ENCODE measurements at regions not wholly inside any gene's neighbourhood (a gene's known extent, or its start where the extent isn't known, plus 50 kb on each side); places are given as distances from the start of the nearest gene placed in this dataset.

DNA sequence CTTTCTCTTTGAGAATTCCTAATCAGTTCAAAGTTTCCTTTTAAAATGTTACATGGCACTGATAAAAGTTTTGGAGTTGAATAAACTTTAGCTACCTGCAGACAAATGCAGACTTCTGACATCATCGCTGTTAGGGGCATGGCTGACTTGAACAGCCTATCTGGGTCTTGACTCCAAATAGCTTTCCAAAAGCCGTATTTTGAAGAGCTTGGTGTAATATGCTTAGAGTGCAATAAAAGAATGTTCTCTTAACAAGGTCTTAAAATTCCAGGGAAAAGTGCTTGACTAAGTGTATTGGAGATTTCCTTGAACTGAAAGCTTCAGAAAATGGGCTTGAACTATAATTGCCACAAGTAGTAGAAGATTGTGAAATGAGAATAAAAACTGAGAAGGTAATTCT, 342.9 kb upstream of the DCC start:
- TF ChIP-seq TOX (CRISPR knock-in tag; IDR thresholded peaks at IDR 0.05; ENCODE audit: borderline replicate concordance) (no peak), BACH2 (CRISPR knock-in tag; IDR thresholded peaks at IDR 0.05; ENCODE audit: borderline replicate concordance) (no peak), ISL1 (CRISPR knock-in tag; IDR thresholded peaks at IDR 0.05) (no peak), ZNF70 (CRISPR knock-in tag; IDR thresholded peaks at IDR 0.05) (no peak), PPARA (CRISPR knock-in tag; IDR thresholded peaks at IDR 0.05; ENCODE audit: borderline replicate concordance) (no peak), ZFP30 (CRISPR knock-in tag; IDR thresholded peaks at IDR 0.05) (no peak), TSHZ2 (CRISPR knock-in tag; IDR thresholded peaks at IDR 0.05) (no peak), ZNF8 (CRISPR knock-in tag; IDR thresholded peaks at IDR 0.05) (no peak), GLIS3 (CRISPR knock-in tag; IDR thresholded peaks at IDR 0.05) (no peak), ZNF565 (CRISPR knock-in tag; conservative IDR thresholded peaks at IDR 0.05; ENCODE audit: low read depth) (no peak), POU6F1 (CRISPR knock-in tag; IDR thresholded peaks at IDR 0.05; ENCODE audit: borderline replicate concordance, low read depth) (no peak), RARB (CRISPR knock-in tag; IDR thresholded peaks at IDR 0.05) (no peak), ZFP3 (CRISPR knock-in tag; IDR thresholded peaks at IDR 0.05) (no peak), ARNTL (CRISPR knock-in tag; IDR thresholded peaks at IDR 0.05; ENCODE audit: borderline replicate concordance, low read depth) (no peak), TCF4 (CRISPR knock-in tag; IDR thresholded peaks at IDR 0.05; ENCODE audit: borderline replicate concordance) (no peak), SNAI2 (CRISPR knock-in tag; IDR thresholded peaks at IDR 0.05) (no peak)
- TF ChIP-seq, protein P1, sequence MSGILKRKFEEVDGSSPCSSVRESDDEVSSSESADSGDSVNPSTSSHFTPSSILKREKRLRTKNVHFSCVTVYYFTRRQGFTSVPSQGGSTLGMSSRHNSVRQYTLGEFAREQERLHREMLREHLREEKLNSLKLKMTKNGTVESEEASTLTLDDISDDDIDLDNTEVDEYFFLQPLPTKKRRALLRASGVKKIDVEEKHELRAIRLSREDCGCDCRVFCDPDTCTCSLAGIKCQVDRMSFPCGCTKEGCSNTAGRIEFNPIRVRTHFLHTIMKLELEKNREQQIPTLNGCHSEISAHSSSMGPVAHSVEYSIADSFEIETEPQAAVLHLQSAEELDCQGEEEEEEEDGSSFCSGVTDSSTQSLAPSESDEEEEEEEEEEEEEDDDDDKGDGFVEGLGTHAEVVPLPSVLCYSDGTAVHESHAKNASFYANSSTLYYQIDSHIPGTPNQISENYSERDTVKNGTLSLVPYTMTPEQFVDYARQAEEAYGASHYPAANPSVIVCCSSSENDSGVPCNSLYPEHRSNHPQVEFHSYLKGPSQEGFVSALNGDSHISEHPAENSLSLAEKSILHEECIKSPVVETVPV (CRISPR knock-in tag; IDR thresholded peaks at IDR 0.05), result no peak
- TF ChIP-seq, protein P2, sequence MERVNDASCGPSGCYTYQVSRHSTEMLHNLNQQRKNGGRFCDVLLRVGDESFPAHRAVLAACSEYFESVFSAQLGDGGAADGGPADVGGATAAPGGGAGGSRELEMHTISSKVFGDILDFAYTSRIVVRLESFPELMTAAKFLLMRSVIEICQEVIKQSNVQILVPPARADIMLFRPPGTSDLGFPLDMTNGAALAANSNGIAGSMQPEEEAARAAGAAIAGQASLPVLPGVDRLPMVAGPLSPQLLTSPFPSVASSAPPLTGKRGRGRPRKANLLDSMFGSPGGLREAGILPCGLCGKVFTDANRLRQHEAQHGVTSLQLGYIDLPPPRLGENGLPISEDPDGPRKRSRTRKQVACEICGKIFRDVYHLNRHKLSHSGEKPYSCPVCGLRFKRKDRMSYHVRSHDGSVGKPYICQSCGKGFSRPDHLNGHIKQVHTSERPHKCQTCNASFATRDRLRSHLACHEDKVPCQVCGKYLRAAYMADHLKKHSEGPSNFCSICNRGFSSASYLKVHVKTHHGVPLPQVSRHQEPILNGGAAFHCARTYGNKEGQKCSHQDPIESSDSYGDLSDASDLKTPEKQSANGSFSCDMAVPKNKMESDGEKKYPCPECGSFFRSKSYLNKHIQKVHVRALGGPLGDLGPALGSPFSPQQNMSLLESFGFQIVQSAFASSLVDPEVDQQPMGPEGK (CRISPR knock-in tag; IDR thresholded peaks at IDR 0.05; ENCODE audit: borderline replicate concordance), result no peak
- no peak for ATAC-seq

GRCh38 chr18:51998066-51998465, 341.9 kb upstream of the DCC start:
- TF ChIP-seq ISL1 (CRISPR knock-in tag; IDR thresholded peaks at IDR 0.05), result no peak
- TF ChIP-seq ZNF8 (CRISPR knock-in tag; IDR thresholded peaks at IDR 0.05), result no peak
- TF ChIP-seq GLIS3 (CRISPR knock-in tag; IDR thresholded peaks at IDR 0.05), result no peak
- no peak for TF ChIP-seq ZFP30 (CRISPR knock-in tag; IDR thresholded peaks at IDR 0.05)
- TF ChIP-seq OSR1 (CRISPR knock-in tag; IDR thresholded peaks at IDR 0.05), result no peak
- no peak for TF ChIP-seq TCF4 (CRISPR knock-in tag; IDR thresholded peaks at IDR 0.05; ENCODE audit: borderline replicate concordance)
- TF ChIP-seq POU6F1 (CRISPR knock-in tag; IDR thresholded peaks at IDR 0.05; ENCODE audit: borderline replicate concordance, low read depth), result no peak
- no peak for TF ChIP-seq ZNF565 (CRISPR knock-in tag; conservative IDR thresholded peaks at IDR 0.05; ENCODE audit: low read depth)
- no peak for TF ChIP-seq TSHZ2 (CRISPR knock-in tag; IDR thresholded peaks at IDR 0.05)
- TF ChIP-seq, protein P1 (CRISPR knock-in tag; IDR thresholded peaks at IDR 0.05), result no peak
- ATAC-seq, result no peak

Measured in SK-N-SH treated with all-trans-retinoic acid at 6 μM for 48 hours (cell line).